ENCODE measurements at regions not wholly inside any gene's neighbourhood (a gene's known extent, or its start where the extent isn't known, plus 50 kb on each side); places are given as distances from the start of the nearest gene placed in this dataset.

- peaks cover 0 to 21% (median 7%) of the 10 kb centered on the region in 8 donors for H3K9me3 ChIP-seq
- no peak overlapping the region for H3K27ac ChIP-seq
- H3K27me3 ChIP-seq (replicated peaks in 1 of 7) = peaks cover 0 to 4% (median 0%) of the 10 kb centered on the region in 7 donors
- TF ChIP-seq POLR2AphosphoS5 (IDR thresholded peaks at IDR 0.05) (no peak), POLR2A (IDR thresholded peaks at IDR 0.05) (no peak), CTCF (IDR thresholded peaks at IDR 0.05 in 8 of 11, conservative IDR thresholded peaks at IDR 0.05 in 3 of 11) (no peak)
- H3K36me3 ChIP-seq = no peaks in the 10 kb centered on the region
- no peak overlapping the region for H3K4me3 ChIP-seq
- intact Hi-C loops (cut with DNase I; ENCODE audit: low total_unique reads) = no loop called here
- no peak for DNase-seq
- H3K4me1 ChIP-seq = no peaks in the 10 kb centered on the region
Observed at GRCh38 chr5:152187668-152188067, 217.4 kb downstream of the NMUR2 start.

GRCh38 chr5:152185547-152186245, 219.4 kb downstream of the NMUR2 start:
- 48 to 64% (median 56%) methylated on average over 9 of the region's 9 CpGs for WGBS, 5 donors
- Histone ChIP-seq H3K4me3 (no peak overlapping the region), H3K9me3 (peaks cover 0 to 13% (median 0%) of the 10 kb centered on the region in 8 donors), H3K36me3 (no peaks in the 10 kb centered on the region), H3K4me1 (no peaks in the 10 kb centered on the region), H3K27ac (no peak overlapping the region), H3K27me3 (replicated peaks in 1 of 7) (peaks cover 0 to 4% (median 0%) of the 10 kb centered on the region in 7 donors)
- TF ChIP-seq POLR2AphosphoS5 (IDR thresholded peaks at IDR 0.05) = no peak
- no peak for TF ChIP-seq POLR2A (IDR thresholded peaks at IDR 0.05)
- TF ChIP-seq CTCF (IDR thresholded peaks at IDR 0.05 in 8 of 11, conservative IDR thresholded peaks at IDR 0.05 in 3 of 11) = no peak
- intact Hi-C loops (cut with DNase I; ENCODE audit: low total_unique reads) = no loop called here
- DNase-seq = no peak

- H3K27ac ChIP-seq = no peak overlapping the region
- TF ChIP-seq CTCF (IDR thresholded peaks at IDR 0.05 in 8 of 11, conservative IDR thresholded peaks at IDR 0.05 in 3 of 11) (no peak), POLR2AphosphoS5 (IDR thresholded peaks at IDR 0.05) (no peak), POLR2A (IDR thresholded peaks at IDR 0.05) (no peak)
- H3K4me1 ChIP-seq = no peaks in the 10 kb centered on the region
- peaks cover 0 to 4% (median 0%) of the 10 kb centered on the region in 7 donors for H3K27me3 ChIP-seq (replicated peaks in 1 of 7)
- intact Hi-C loops (cut with DNase I; ENCODE audit: low total_unique reads) = no loop called here
- H3K9me3 ChIP-seq = peaks cover 0 to 24% (median 12%) of the 10 kb centered on the region in 8 donors
- DNase-seq = no peak
- WGBS, 5 donors = 43 to 86% (median 67%) methylated on average over 2 of the region's 2 CpGs
- H3K4me3 ChIP-seq = no peak overlapping the region
- H3K36me3 ChIP-seq = no peaks in the 10 kb centered on the region
Observed at GRCh38 chr5:152184266-152184665, 220.8 kb downstream of the NMUR2 start.

GRCh38 chr5:152181461-152181860, 223.6 kb downstream of the NMUR2 start:
- intact Hi-C loops (cut with DNase I; ENCODE audit: low total_unique reads) = no loop called here

More at GRCh38 chr5:152181461-152181860, 223.6 kb downstream of the NMUR2 start:
- no peak for TF ChIP-seq POLR2A (IDR thresholded peaks at IDR 0.05)
- TF ChIP-seq POLR2AphosphoS5 (IDR thresholded peaks at IDR 0.05) = no peak
- no peak for TF ChIP-seq CTCF (IDR thresholded peaks at IDR 0.05 in 8 of 11, conservative IDR thresholded peaks at IDR 0.05 in 3 of 11)
- Histone ChIP-seq H3K9me3 (peaks cover 0 to 18% (median 12%) of the 10 kb centered on the region in 8 donors), H3K27ac (no peak overlapping the region), H3K4me3 (no peak overlapping the region), H3K4me1 (no peaks in the 10 kb centered on the region), H3K36me3 (no peaks in the 10 kb centered on the region), H3K27me3 (replicated peaks in 1 of 7) (peaks cover 0 to 4% (median 0%) of the 10 kb centered on the region in 7 donors)
- DNase-seq = no peak
- WGBS, 5 donors = 82 to 93% (median 89%) methylated on average over 3 of the region's 3 CpGs
